ENCODE measurements at regions not wholly inside any gene's neighbourhood (a gene's known extent, or its start where the extent isn't known, plus 50 kb on each side); places are given as distances from the start of the nearest gene placed in this dataset.

DNA sequence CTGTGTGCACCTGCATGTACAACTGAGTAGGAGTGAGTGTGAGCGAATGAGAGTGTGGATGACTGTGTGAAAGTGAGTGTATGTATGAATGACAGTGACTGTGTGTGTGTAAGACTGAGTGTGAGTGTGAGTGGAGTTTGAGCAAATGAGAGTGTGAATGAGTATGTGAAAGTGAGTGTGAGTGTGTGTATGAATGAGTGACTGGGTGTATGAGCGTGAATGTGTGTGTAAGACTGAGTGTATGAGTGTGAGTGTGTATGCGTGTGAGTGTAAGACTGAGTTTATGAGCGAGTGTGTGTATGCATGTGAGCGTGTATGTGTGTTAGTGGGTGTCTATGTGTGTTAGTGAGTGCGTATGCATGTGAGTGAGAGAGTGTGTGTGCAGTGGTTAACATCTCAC lies 220.8 kb downstream of the QKI start:
- intact Hi-C loops (cut with micrococcal nuclease; ENCODE audit: unreplicated experiment) (no loop called here), in situ Hi-C loops (cut with HindIII; ENCODE audit: extremely low pct_ligation_motif_present, low pct_unique_long_range_greater_than_20kb) (no loop called here)
- peaks cover 6% of the 10 kb centered on the region; the same call in 1 of the 2 replicates for H3K4me1 ChIP-seq (ENCODE audit: insufficient read depth, low read length)
- no peak overlapping the region for H3K4me3 ChIP-seq (replicated peaks in 1 of 3; ENCODE audit: insufficient read depth in 1 of 3, low read depth in 2 of 3, low read length in 3 of 3)
- CTCF ChIA-PET (ENCODE audit: low intra/inter-chr PET ratio, low total read pairs) = no interaction called here
- H3K27ac ChIP-seq (ENCODE audit: extremely low read length, insufficient read depth, low read length) = no peak overlapping the region
- no peaks in the 10 kb centered on the region for H3K79me2 ChIP-seq (ENCODE audit: insufficient read depth, low read length)
- no peak for ATAC-seq
- peaks cover 0 to 27% of the 10 kb centered on the region in 2 experiments; a peak in 2 of 5 replicates for H3K27me3 ChIP-seq (ENCODE audit: control insufficient read depth in 1 of 2, insufficient read depth in 2 of 2, low read length in 2 of 2)
- POLR2A ChIA-PET = no interaction called here
- H2AFZ ChIP-seq (ENCODE audit: low read length) = no peak overlapping the region
- FAIRE-seq = no peak
- H4K20me1 ChIP-seq (ENCODE audit: insufficient read depth, low read length) = no peaks in the 10 kb centered on the region
- BruUV-seq (replicated peaks) = no TSS peak
- no peak for DNase-seq (ENCODE audit: low spot score)
- no peak overlapping the region for H3K9ac ChIP-seq (ENCODE audit: insufficient read depth, low read depth, low read length)
- H3K9me3 ChIP-seq (ENCODE audit: low read length) = no peaks in the 10 kb centered on the region
- 49% methylated on average over 6 of the region's 6 CpGs for WGBS (ENCODE audit: low lambda C conversion rate)
- H3K36me3 ChIP-seq (replicated peaks in 1 of 2; ENCODE audit: control insufficient read depth in 1 of 2, insufficient read depth in 2 of 2, low read length in 2 of 2) = no peaks in the 10 kb centered on the region
- no peak overlapping the region for H3K4me2 ChIP-seq (ENCODE audit: low read depth, low read length)
- TF ChIP-seq ZBTB21 (CRISPR knock-in tag; IDR thresholded peaks at IDR 0.05) (no peak), RNF2 (conservative IDR thresholded peaks at IDR 0.05; ENCODE audit: low read depth) (no peak), ZNF350 (CRISPR knock-in tag; IDR thresholded peaks at IDR 0.05; ENCODE audit: borderline replicate concordance, low read depth) (no peak), THAP11 (CRISPR knock-in tag; IDR thresholded peaks at IDR 0.05) (no peak), ZNF274 (CRISPR knock-in tag; IDR thresholded peaks at IDR 0.05) (no peak), PBX3 (CRISPR knock-in tag; IDR thresholded peaks at IDR 0.05; ENCODE audit: borderline replicate concordance) (no peak), SP140L (CRISPR knock-in tag; IDR thresholded peaks at IDR 0.05; ENCODE audit: borderline replicate concordance) (no peak), ZNF775 (CRISPR knock-in tag; IDR thresholded peaks at IDR 0.05; ENCODE audit: borderline replicate concordance) (no peak), ZNF253 (CRISPR knock-in tag; IDR thresholded peaks at IDR 0.05; ENCODE audit: borderline replicate concordance) (no peak), SYNCRIP (IDR thresholded peaks at IDR 0.05; ENCODE audit: insufficient read depth, low read depth, low read length) (no peak), ZMAT3 (CRISPR knock-in tag; conservative IDR thresholded peaks at IDR 0.05) (no peak), ZNF556 (CRISPR knock-in tag; IDR thresholded peaks at IDR 0.05; ENCODE audit: borderline replicate concordance) (no peak), ZNF30 (CRISPR knock-in tag; IDR thresholded peaks at IDR 0.05) (no peak), PLRG1 (conservative IDR thresholded peaks at IDR 0.05) (0 out of 2 replicates have a peak, but pooled peaks have one; percentile 22), HMG20A (CRISPR knock-in tag; IDR thresholded peaks at IDR 0.05; ENCODE audit: borderline replicate concordance) (no peak), ARNT (IDR thresholded peaks at IDR 0.05) (0 out of 2 replicates have a peak, but pooled peaks have one; percentile 76)
- TF ChIP-seq, protein P1, sequence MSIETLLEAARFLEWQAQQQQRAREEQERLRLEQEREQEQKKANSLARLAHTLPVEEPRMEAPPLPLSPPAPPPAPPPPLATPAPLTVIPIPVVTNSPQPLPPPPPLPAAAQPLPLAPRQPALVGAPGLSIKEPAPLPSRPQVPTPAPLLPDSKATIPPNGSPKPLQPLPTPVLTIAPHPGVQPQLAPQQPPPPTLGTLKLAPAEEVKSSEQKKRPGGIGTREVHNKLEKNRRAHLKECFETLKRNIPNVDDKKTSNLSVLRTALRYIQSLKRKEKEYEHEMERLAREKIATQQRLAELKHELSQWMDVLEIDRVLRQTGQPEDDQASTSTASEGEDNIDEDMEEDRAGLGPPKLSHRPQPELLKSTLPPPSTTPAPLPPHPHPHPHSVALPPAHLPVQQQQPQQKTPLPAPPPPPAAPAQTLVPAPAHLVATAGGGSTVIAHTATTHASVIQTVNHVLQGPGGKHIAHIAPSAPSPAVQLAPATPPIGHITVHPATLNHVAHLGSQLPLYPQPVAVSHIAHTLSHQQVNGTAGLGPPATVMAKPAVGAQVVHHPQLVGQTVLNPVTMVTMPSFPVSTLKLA (IDR thresholded peaks at IDR 0.05) = 0 out of 2 replicates have a peak, but pooled peaks have one; percentile 16
- TF ChIP-seq, protein P2, sequence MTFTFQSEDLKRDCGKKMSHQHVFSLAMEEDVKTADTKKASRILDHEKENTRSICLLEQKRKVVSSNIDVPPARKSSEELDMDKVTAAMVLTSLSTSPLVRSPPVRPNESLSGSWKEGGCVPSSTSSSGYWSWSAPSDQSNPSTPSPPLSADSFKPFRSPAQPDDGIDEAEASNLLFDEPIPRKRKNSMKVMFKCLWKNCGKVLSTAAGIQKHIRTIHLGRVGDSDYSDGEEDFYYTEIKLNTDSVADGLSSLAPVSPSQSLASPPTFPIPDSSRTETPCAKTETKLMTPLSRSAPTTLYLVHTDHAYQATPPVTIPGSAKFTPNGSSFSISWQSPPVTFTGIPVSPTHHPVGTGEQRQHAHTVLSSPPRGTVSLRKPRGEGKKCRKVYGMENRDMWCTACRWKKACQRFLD (CRISPR knock-in tag; IDR thresholded peaks at IDR 0.05; ENCODE audit: borderline replicate concordance) = no peak
- TF ChIP-seq, protein P3, sequence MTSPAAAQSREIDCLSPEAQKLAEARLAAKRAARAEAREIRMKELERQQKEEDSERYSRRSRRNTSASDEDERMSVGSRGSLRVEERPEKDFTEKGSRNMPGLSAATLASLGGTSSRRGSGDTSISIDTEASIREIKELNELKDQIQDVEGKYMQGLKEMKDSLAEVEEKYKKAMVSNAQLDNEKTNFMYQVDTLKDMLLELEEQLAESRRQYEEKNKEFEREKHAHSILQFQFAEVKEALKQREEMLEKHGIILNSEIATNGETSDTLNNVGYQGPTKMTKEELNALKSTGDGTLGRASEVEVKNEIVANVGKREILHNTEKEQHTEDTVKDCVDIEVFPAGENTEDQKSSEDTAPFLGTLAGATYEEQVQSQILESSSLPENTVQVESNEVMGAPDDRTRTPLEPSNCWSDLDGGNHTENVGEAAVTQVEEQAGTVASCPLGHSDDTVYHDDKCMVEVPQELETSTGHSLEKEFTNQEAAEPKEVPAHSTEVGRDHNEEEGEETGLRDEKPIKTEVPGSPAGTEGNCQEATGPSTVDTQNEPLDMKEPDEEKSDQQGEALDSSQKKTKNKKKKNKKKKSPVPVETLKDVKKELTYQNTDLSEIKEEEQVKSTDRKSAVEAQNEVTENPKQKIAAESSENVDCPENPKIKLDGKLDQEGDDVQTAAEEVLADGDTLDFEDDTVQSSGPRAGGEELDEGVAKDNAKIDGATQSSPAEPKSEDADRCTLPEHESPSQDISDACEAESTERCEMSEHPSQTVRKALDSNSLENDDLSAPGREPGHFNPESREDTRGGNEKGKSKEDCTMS (CRISPR knock-in tag; conservative IDR thresholded peaks at IDR 0.05) = no peak
- TF ChIP-seq, protein P4, sequence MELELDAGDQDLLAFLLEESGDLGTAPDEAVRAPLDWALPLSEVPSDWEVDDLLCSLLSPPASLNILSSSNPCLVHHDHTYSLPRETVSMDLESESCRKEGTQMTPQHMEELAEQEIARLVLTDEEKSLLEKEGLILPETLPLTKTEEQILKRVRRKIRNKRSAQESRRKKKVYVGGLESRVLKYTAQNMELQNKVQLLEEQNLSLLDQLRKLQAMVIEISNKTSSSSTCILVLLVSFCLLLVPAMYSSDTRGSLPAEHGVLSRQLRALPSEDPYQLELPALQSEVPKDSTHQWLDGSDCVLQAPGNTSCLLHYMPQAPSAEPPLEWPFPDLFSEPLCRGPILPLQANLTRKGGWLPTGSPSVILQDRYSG (CRISPR knock-in tag; IDR thresholded peaks at IDR 0.05) = no peak

All from HepG2 (cell line).